ENCODE measurements at regions not wholly inside any gene's neighbourhood (a gene's known extent, or its start where the extent isn't known, plus 50 kb on each side); places are given as distances from the start of the nearest gene placed in this dataset.

- no peak overlapping the region for H3K4me2 ChIP-seq
- H3K4me3 ChIP-seq (IDR thresholded peaks at IDR 0.05; ENCODE audit: insufficient read depth, low read depth, low read length) = no peak overlapping the region
- H3K27me3 ChIP-seq (ENCODE audit: insufficient read depth, low read depth) = no peaks in the 10 kb centered on the region; the same call in 1 of the 2 replicates
- H3K36me3 ChIP-seq (ENCODE audit: insufficient read depth) = no peaks in the 10 kb centered on the region
- H3K79me2 ChIP-seq (ENCODE audit: insufficient read depth, low read depth) = no peaks in the 10 kb centered on the region
- no peak overlapping the region for H3K27ac ChIP-seq
- H2AFZ ChIP-seq (ENCODE audit: low read depth) = no peak overlapping the region
- TF ChIP-seq, protein P1, sequence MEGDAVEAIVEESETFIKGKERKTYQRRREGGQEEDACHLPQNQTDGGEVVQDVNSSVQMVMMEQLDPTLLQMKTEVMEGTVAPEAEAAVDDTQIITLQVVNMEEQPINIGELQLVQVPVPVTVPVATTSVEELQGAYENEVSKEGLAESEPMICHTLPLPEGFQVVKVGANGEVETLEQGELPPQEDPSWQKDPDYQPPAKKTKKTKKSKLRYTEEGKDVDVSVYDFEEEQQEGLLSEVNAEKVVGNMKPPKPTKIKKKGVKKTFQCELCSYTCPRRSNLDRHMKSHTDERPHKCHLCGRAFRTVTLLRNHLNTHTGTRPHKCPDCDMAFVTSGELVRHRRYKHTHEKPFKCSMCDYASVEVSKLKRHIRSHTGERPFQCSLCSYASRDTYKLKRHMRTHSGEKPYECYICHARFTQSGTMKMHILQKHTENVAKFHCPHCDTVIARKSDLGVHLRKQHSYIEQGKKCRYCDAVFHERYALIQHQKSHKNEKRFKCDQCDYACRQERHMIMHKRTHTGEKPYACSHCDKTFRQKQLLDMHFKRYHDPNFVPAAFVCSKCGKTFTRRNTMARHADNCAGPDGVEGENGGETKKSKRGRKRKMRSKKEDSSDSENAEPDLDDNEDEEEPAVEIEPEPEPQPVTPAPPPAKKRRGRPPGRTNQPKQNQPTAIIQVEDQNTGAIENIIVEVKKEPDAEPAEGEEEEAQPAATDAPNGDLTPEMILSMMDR (conservative IDR thresholded peaks at IDR 0.05; ENCODE audit: low read depth, low read length) = no peak
- H3K4me1 ChIP-seq (ENCODE audit: low read depth, poor library complexity, severe bottlenecking) = peaks cover 8% of the 10 kb centered on the region
- no peak overlapping the region for H3K9ac ChIP-seq
- no peaks in the 10 kb centered on the region for H4K20me1 ChIP-seq (ENCODE audit: insufficient read depth)
Measured at GRCh38 chr22:23411739-23412138, 168.4 kb downstream of the IGLL1 start.

DNA sequence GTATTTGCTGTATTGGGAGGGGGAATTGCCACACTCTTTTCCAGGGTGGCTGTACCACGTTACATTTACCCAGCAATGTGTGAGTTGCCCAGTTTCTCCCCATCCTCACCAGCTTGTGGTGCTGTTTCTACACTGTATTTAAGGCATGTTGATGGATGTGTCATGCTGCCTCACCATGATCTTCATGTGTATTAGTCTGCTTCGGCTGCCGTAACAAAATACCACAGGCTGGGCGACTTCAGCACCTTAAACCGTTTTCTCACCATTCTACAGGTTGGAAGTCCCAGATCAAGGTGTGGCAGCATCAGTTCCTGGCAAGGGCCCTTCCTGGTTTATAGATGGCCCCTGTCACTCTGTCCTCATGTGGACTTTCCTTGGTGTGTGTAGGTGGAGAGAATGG lies 169.7 kb downstream of the IGLL1 start:
- Histone ChIP-seq H3K4me3 (IDR thresholded peaks at IDR 0.05; ENCODE audit: insufficient read depth, low read depth, low read length) (no peak overlapping the region), H3K9ac (no peak overlapping the region), H3K4me1 (ENCODE audit: low read depth, poor library complexity, severe bottlenecking) (peaks cover 8% of the 10 kb centered on the region), H3K79me2 (ENCODE audit: insufficient read depth, low read depth) (no peaks in the 10 kb centered on the region), H3K27ac (no peak overlapping the region), H2AFZ (ENCODE audit: low read depth) (no peak overlapping the region), H3K27me3 (ENCODE audit: insufficient read depth, low read depth) (no peaks in the 10 kb centered on the region; the same call in 1 of the 2 replicates), H4K20me1 (ENCODE audit: insufficient read depth) (no peaks in the 10 kb centered on the region), H3K36me3 (ENCODE audit: insufficient read depth) (no peaks in the 10 kb centered on the region), H3K4me2 (no peak overlapping the region)
- TF ChIP-seq, protein P1 (conservative IDR thresholded peaks at IDR 0.05; ENCODE audit: low read depth, low read length) = no peak

DNA sequence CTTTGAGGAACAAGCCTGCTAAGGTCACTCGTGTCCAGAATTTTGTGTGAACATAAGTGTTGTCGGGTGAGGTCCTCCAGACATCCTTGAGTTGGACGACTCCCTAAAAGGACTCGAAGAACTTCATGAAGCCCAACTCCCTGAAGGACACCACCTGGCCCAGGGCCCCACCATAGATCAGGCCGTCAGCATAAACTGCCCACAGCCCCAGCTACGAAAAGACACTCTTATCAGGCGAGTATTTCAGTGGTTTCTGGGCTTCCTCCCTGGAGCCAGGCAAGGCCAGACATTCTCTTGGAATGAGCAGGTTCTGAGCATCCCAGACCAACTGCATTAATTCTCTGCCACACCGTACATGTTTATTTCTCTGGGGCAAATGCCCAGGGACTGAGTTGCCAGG lies 170.1 kb downstream of the IGLL1 start:
- H3K79me2 ChIP-seq (ENCODE audit: insufficient read depth, low read depth) = no peaks in the 10 kb centered on the region
- no peaks in the 10 kb centered on the region for H3K36me3 ChIP-seq (ENCODE audit: insufficient read depth)
- no peaks in the 10 kb centered on the region for H3K27me3 ChIP-seq (ENCODE audit: insufficient read depth, low read depth)
- TF ChIP-seq, protein P1 (conservative IDR thresholded peaks at IDR 0.05; ENCODE audit: low read depth, low read length) = no peak
- H4K20me1 ChIP-seq (ENCODE audit: insufficient read depth) = no peaks in the 10 kb centered on the region
- no peak overlapping the region for H3K27ac ChIP-seq
- peaks cover 8% of the 10 kb centered on the region for H3K4me1 ChIP-seq (ENCODE audit: low read depth, poor library complexity, severe bottlenecking)
- H3K9ac ChIP-seq = no peak overlapping the region
- H2AFZ ChIP-seq (ENCODE audit: low read depth) = no peak overlapping the region
- no peak overlapping the region for H3K4me2 ChIP-seq
- no peak overlapping the region for H3K4me3 ChIP-seq (IDR thresholded peaks at IDR 0.05; ENCODE audit: insufficient read depth, low read depth, low read length)

GRCh38 chr22:23408321-23408720 lies 171.8 kb downstream of the IGLL1 start:
- Histone ChIP-seq H3K4me1 (ENCODE audit: low read depth, poor library complexity, severe bottlenecking) (peaks cover 8% of the 10 kb centered on the region), H3K27me3 (ENCODE audit: insufficient read depth, low read depth) (no peaks in the 10 kb centered on the region), H3K36me3 (ENCODE audit: insufficient read depth) (no peaks in the 10 kb centered on the region), H3K4me3 (IDR thresholded peaks at IDR 0.05; ENCODE audit: insufficient read depth, low read depth, low read length) (no peak overlapping the region), H3K27ac (no peak overlapping the region), H3K4me2 (no peak overlapping the region), H3K9ac (no peak overlapping the region), H2AFZ (ENCODE audit: low read depth) (no peak overlapping the region), H3K79me2 (ENCODE audit: insufficient read depth, low read depth) (no peaks in the 10 kb centered on the region), H4K20me1 (ENCODE audit: insufficient read depth) (no peaks in the 10 kb centered on the region)
- TF ChIP-seq, protein P1 (conservative IDR thresholded peaks at IDR 0.05; ENCODE audit: low read depth, low read length) = no peak
